ENCODE measurements at regions not wholly inside any gene's neighbourhood (a gene's known extent, or its start where the extent isn't known, plus 50 kb on each side); places are given as distances from the start of the nearest gene placed in this dataset.
"Not testable (repeated sequence)": the region's sequence is repeated elsewhere in the genome, so short reads cannot be mapped to it uniquely, and the experiment has no call there.

DNA sequence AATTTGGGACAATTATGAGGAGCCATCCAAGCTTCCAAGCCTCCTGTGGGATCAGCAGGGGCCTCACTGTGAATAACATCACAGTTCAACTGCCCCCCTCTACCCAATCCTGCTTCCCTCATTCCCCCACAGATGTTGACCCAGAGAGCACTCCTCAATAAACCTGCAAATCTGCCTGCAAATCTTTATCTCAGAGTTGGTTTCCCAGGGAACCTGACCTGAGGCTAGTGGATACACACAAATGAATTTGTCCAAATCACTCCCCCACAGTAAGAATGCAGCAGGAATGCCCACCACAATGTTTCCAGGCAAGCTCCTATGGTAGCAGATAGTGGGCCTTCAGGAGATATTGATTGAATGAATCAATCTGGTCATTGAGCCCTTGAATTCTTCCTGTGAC is 56.4 kb upstream of the HIVEP3 start:
- no peak overlapping the region for H3K4me3 ChIP-seq (replicated peaks; ENCODE audit: low read depth, low read length)
- TF ChIP-seq, protein P1, sequence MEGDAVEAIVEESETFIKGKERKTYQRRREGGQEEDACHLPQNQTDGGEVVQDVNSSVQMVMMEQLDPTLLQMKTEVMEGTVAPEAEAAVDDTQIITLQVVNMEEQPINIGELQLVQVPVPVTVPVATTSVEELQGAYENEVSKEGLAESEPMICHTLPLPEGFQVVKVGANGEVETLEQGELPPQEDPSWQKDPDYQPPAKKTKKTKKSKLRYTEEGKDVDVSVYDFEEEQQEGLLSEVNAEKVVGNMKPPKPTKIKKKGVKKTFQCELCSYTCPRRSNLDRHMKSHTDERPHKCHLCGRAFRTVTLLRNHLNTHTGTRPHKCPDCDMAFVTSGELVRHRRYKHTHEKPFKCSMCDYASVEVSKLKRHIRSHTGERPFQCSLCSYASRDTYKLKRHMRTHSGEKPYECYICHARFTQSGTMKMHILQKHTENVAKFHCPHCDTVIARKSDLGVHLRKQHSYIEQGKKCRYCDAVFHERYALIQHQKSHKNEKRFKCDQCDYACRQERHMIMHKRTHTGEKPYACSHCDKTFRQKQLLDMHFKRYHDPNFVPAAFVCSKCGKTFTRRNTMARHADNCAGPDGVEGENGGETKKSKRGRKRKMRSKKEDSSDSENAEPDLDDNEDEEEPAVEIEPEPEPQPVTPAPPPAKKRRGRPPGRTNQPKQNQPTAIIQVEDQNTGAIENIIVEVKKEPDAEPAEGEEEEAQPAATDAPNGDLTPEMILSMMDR (IDR thresholded peaks at IDR 0.05; ENCODE audit: low read depth, low read length, missing control alignments), result no peak
- no peak for DNase-seq (ENCODE audit: extremely low read depth, low read depth)

DNA sequence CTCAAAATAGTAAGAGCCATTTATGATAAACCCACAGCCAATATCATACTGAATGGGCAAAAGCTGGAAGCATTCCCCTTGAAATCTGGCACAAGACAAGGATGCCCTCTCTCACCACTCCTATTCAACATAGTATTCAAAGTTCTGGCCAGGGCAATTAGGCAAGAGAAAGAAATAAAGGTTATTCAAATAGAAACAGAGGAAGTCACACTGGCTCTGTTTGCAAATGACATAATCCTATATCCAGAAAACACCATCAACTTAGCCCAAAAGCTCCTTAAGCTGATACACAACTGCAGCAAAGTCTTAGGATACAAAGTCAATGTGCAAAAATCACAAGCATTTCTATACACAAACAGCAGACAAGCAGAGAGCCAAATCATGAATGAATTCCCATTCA is 49.8 kb upstream of the HIVEP3 start:
- DNase-seq (ENCODE audit: extremely low read depth, low read depth); H3K4me3 ChIP-seq (replicated peaks; ENCODE audit: low read depth, low read length): not testable (repeated sequence)

All from HFF-Myc (cell line).